ENCODE measurements at regions not wholly inside any gene's neighbourhood (a gene's known extent, or its start where the extent isn't known, plus 50 kb on each side); places are given as distances from the start of the nearest gene placed in this dataset.

GRCh38 chrY:8051340-8051739, 1139.8 kb upstream of the AMELY start:
- TF ChIP-seq POLR2A (IDR thresholded peaks at IDR 0.05) (no peak), CTCF (IDR thresholded peaks at IDR 0.05 in 8 of 11, conservative IDR thresholded peaks at IDR 0.05 in 3 of 11) (no peak), POLR2AphosphoS5 (IDR thresholded peaks at IDR 0.05) (no peak)
